HepG2 (cell line): ENCODE measurements at regions not wholly inside any gene's neighbourhood (a gene's known extent, or its start where the extent isn't known, plus 50 kb on each side); places are given as distances from the start of the nearest gene placed in this dataset.

ENCODE experiments used
- ATAC-seq: fragments of 200-7000 bp; cut with Tn5 transposase; 3 replicates; pipeline ENCODE4 v1.9.1; 2020; ENCODE audit warnings: mild to moderate bottlenecking, moderate library complexity
- BruUV-seq: library from RNA; stranded (reverse); fragments of 400-500 nt; replicated peaks from 2 replicates; lab custom pipeline; 2021; lab: Mats Ljungman, UMichigan
- CTCF ChIA-PET: fragments of 300-600 bp; formaldehyde crosslinking; extraction: SDS; loops from one replicate; lab custom pipeline; 2021; ENCODE audit warnings: low total read pairs, inconsistent platforms, low intra/inter-chr PET ratio; lab: Yijun Ruan, JAX
- POLR2A ChIA-PET: fragments of 350-600 bp; sonication (Branson Sonifier 250); formaldehyde crosslinking; loops from one replicate; lab custom pipeline; 2020; ENCODE audit warnings: antibody characterized with exemption, inconsistent platforms; lab: Yijun Ruan, JAX
- DNase-seq: peaks from one replicate; pipeline ENCODE4 v3.0.0-alpha.2; 2015; ENCODE audit warnings: low spot score
- FAIRE-seq: peaks from 3 replicates; lab custom pipeline; 2011; peaks lifted over from hg19 to GRCh38; lab: Jason Lieb, UNC
- H2AFZ ChIP-seq: one replicate; pipeline ENCODE4 v1.6.1; 2011; ENCODE audit warnings: low read length, inconsistent platforms
- H3K27ac ChIP-seq: fragments of 300-600 bp; 3 replicates; pipeline ENCODE4 v1.8.0; 2011; ENCODE audit warnings: mixed run types, mild to moderate bottlenecking, mixed read lengths, low read length, inconsistent platforms; ENCODE audit not compliant: insufficient read depth; ENCODE audit errors: extremely low read length
- H3K27me3 ChIP-seq, 2 experiments: fragments of 200-600 bp in 1 of 2; 2 replicates in 1 of 2; 3 replicates in 1 of 2; pipeline versions ENCODE4 v1.6.0 to v1.8.0; 2011; ENCODE audit warnings: low read length in 2 of 2, mild to moderate bottlenecking in 2 of 2, moderate library complexity in 2 of 2, inconsistent platforms in 1 of 2; ENCODE audit not compliant: insufficient read depth in 2 of 2, control insufficient read depth in 1 of 2
- H3K36me3 ChIP-seq, 2 experiments: fragments of 200-600 bp in 1 of 2; replicated peaks in 1 of 2; 2 replicates in 1 of 2; 3 replicates in 1 of 2; pipeline versions ENCODE4 v1.5.1 to v1.8.0; 2011; ENCODE audit warnings: low read length in 2 of 2, inconsistent platforms in 1 of 2; ENCODE audit not compliant: insufficient read depth in 2 of 2, control insufficient read depth in 1 of 2
- H3K4me1 ChIP-seq: 2 replicates; pipeline ENCODE4 v1.5.1; 2012; ENCODE audit warnings: low read length, inconsistent platforms; ENCODE audit not compliant: insufficient read depth
- H3K4me2 ChIP-seq: 2 replicates; pipeline ENCODE4 v1.6.0; 2011; ENCODE audit warnings: low read depth, low read length, inconsistent platforms
- H3K4me3 ChIP-seq, 3 experiments: fragments of 200-600 bp in 1 of 3; sonication (generic), shearing (Covaris generic) in 1 of 3; replicated peaks in 1 of 3; 2 replicates each; pipeline ENCODE4 v1.5.1; 2011 to 2016; ENCODE audit warnings: low read length in 3 of 3, inconsistent platforms in 2 of 3, low read depth in 2 of 3, mild to moderate bottlenecking in 2 of 3, control low read depth in 1 of 3, mixed read lengths in 1 of 3; ENCODE audit not compliant: insufficient read depth in 1 of 3
- H3K79me2 ChIP-seq: one replicate; pipeline ENCODE4 v1.6.1; 2011; ENCODE audit warnings: low read length, inconsistent platforms; ENCODE audit not compliant: insufficient read depth
- H3K9ac ChIP-seq: 2 replicates; pipeline ENCODE4 v1.6.0; 2011; ENCODE audit warnings: mild to moderate bottlenecking, low read depth, low read length, inconsistent platforms; ENCODE audit not compliant: insufficient read depth
- H3K9me3 ChIP-seq: 2 replicates; pipeline ENCODE4 v1.5.1; 2012; ENCODE audit warnings: mild to moderate bottlenecking, low read length
- H4K20me1 ChIP-seq: 2 replicates; pipeline ENCODE4 v1.6.0; 2011; ENCODE audit warnings: inconsistent platforms, mild to moderate bottlenecking, low read length, moderate library complexity; ENCODE audit not compliant: insufficient read depth
- ATAD3A ChIP-seq: sonication (generic); formaldehyde crosslinking; IDR thresholded peaks from 2 replicates; pipeline ENCODE4 v1.4.0; 2020; ENCODE audit warnings: missing genetic modification reagents
- BATF2 ChIP-seq: sonication (generic); formaldehyde crosslinking; IDR thresholded peaks from 2 replicates; pipeline ENCODE4 v1.8.0; 2022; ENCODE audit warnings: mild to moderate bottlenecking, missing genetic modification reagents, moderate library complexity
- CENPX ChIP-seq: sonication (generic); formaldehyde crosslinking; IDR thresholded peaks from 2 replicates; pipeline ENCODE4 v1.9.0; 2021; ENCODE audit warnings: mild to moderate bottlenecking, missing genetic modification reagents, moderate library complexity
- PHF8 ChIP-seq: sonication (generic); formaldehyde crosslinking; IDR thresholded peaks from 2 replicates; pipeline ENCODE4 v1.5.0; 2020; ENCODE audit warnings: missing genetic modification reagents
- SAFB2 ChIP-seq: sonication (generic); formaldehyde crosslinking; IDR thresholded peaks from 2 replicates; pipeline ENCODE4 v1.5.1; 2020; ENCODE audit warnings: missing genetic modification reagents, low read depth, mild to moderate bottlenecking, borderline replicate concordance
- SATB2 ChIP-seq: sonication (generic); formaldehyde crosslinking; IDR thresholded peaks from 2 replicates; pipeline ENCODE4 v1.5.0; 2020; ENCODE audit warnings: missing genetic modification reagents
- SIN3B ChIP-seq: fragments of 150-350 bp; IDR thresholded peaks from 2 replicates; pipeline ENCODE4 v1.6.1; 2014; ENCODE audit warnings: low read length
- ZNF329 ChIP-seq: sonication (generic); formaldehyde crosslinking; IDR thresholded peaks from 2 replicates; pipeline ENCODE4 v1.9.0; 2021; ENCODE audit warnings: low read depth, mild to moderate bottlenecking, missing genetic modification reagents
- ZNF333 ChIP-seq: sonication (generic); formaldehyde crosslinking; IDR thresholded peaks from 2 replicates; pipeline ENCODE4 v1.4.0; 2020; ENCODE audit warnings: mild to moderate bottlenecking, missing genetic modification reagents, borderline replicate concordance
- ZNF382 ChIP-seq: sonication (generic); formaldehyde crosslinking; IDR thresholded peaks from 2 replicates; pipeline ENCODE4 v1.5.0; 2020; ENCODE audit warnings: missing genetic modification reagents, mild to moderate bottlenecking, borderline replicate concordance
- ZNF747 ChIP-seq: sonication (generic); formaldehyde crosslinking; IDR thresholded peaks from 2 replicates; pipeline ENCODE4 v1.8.1; 2023; ENCODE audit warnings: missing genetic modification reagents, mild to moderate bottlenecking, borderline replicate concordance
- ZZZ3 ChIP-seq: sonication (generic); formaldehyde crosslinking; IDR thresholded peaks from 2 replicates; pipeline ENCODE4 v1.4.0; 2020; ENCODE audit warnings: missing genetic modification reagents, mild to moderate bottlenecking, borderline replicate concordance
- WGBS: methylation state at CpG from one replicate; pipeline ENCODE4 v1.1.6; 2017; ENCODE audit warnings: low lambda C conversion rate; 5-methylcytosine and 5-hydroxymethylcytosine counted together
- in situ Hi-C: cut with HindIII; loops from 2 replicates; pipeline ENCODE4 v1.10.0; 2017; ENCODE audit warnings: low pct_unique_long_range_greater_than_20kb; ENCODE audit not compliant: extremely low pct_ligation_motif_present
- intact Hi-C: fragments of 100-400 bp; cut with micrococcal nuclease; formaldehyde crosslinking; loops from one replicate; pipeline ENCODE4 v1.10.0; 2022; ENCODE audit not compliant: unreplicated experiment
- TF ChIP-seq, protein P1 (sequence below), 2 experiments: sonication (generic) in 1 of 2; formaldehyde crosslinking in 1 of 2; IDR thresholded peaks; 2 replicates each; pipeline versions ENCODE4 v1.5.1 to v1.6.1; 2011 to 2020; ENCODE audit warnings: borderline replicate concordance in 1 of 2, low read depth in 1 of 2, low read length in 1 of 2, mild to moderate bottlenecking in 1 of 2, missing genetic modification reagents in 1 of 2, moderate library complexity in 1 of 2
- TF ChIP-seq, protein P2 (sequence below): sonication (generic); formaldehyde crosslinking; IDR thresholded peaks from 2 replicates; pipeline ENCODE4 v1.5.0; 2020; ENCODE audit warnings: missing genetic modification reagents

DNA sequence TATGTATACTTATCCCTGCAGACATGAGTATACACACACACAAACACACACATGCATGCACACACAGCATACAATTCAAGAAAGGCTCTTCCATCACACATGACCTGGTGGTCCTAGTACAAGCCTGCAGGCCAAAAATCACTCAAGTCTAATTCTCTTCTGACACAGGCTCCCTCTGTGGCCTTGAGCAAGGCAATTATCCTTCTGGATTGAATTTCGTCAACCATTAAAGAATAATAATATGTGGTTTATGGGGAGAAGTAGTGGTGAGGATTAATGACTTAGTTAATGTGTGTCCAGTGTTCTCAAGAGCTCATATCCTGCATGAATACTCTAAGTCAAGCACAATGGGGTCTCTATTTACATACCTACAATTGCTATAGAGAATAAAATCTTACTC is 161.8 kb upstream of the KIAA1217 start:
- Histone ChIP-seq H2AFZ (no peak overlapping the region), H4K20me1 (no peaks in the 10 kb centered on the region), H3K9me3 (no peaks in the 10 kb centered on the region), H3K4me1 (no peaks in the 10 kb centered on the region), H3K4me2 (no peak overlapping the region), H3K27ac (no peak overlapping the region), H3K4me3 (no peak overlapping the region), H3K9ac (no peak overlapping the region), H3K36me3 (no peaks in the 10 kb centered on the region), H3K79me2 (no peaks in the 10 kb centered on the region)
- ATAC-seq (no peak), FAIRE-seq (no peak), DNase-seq (no peak)
- intact Hi-C loops (no loop called here), in situ Hi-C loops (no loop called here)
- CTCF ChIA-PET, result no interaction called here
- POLR2A ChIA-PET, result no interaction called here
- BruUV-seq, result no TSS peak
- 0% methylated on average over 1 of the region's 1 CpG for WGBS
- no peak for TF ChIP-seq SAFB2
- TF ChIP-seq ATAD3A, result no peak
- TF ChIP-seq ZZZ3 (CRISPR knock-in tag), result no peak
- TF ChIP-seq BATF2 (CRISPR knock-in tag), result no peak
- TF ChIP-seq SATB2 (CRISPR knock-in tag), result no peak
- TF ChIP-seq, all 625 proteins: peak for 0
- no peaks in the 10 kb centered on the region for H3K27me3 ChIP-seq

GRCh38 chr10:24054421-24054820 is 154.5 kb upstream of the KIAA1217 start:
- no peaks in the 10 kb centered on the region for H3K79me2 ChIP-seq
- TF ChIP-seq, protein P1, sequence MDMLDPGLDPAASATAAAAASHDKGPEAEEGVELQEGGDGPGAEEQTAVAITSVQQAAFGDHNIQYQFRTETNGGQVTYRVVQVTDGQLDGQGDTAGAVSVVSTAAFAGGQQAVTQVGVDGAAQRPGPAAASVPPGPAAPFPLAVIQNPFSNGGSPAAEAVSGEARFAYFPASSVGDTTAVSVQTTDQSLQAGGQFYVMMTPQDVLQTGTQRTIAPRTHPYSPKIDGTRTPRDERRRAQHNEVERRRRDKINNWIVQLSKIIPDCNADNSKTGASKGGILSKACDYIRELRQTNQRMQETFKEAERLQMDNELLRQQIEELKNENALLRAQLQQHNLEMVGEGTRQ (IDR thresholded peaks at IDR 0.05; ENCODE audit: low read depth, low read length), result no peak
- TF ChIP-seq, protein P1 (CRISPR knock-in tag; IDR thresholded peaks at IDR 0.05; ENCODE audit: borderline replicate concordance), result no peak
- TF ChIP-seq ZNF382 (CRISPR knock-in tag), result no peak
- TF ChIP-seq, protein P2, sequence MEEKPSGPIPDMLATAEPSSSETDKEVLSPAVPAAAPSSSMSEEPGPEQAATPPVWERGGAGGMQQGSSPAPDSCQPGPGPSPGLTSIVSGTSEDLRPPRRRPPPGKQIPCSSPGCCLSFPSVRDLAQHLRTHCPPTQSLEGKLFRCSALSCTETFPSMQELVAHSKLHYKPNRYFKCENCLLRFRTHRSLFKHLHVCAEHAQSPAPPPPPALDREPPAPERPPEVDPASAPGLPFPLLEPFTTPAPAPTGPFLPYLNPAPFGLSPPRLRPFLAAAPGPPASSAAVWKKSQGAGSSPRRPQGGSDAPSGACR (CRISPR knock-in tag), result no peak
- no peak for TF ChIP-seq PHF8 (CRISPR knock-in tag)
- TF ChIP-seq ZNF747 (CRISPR knock-in tag), result no peak
- TF ChIP-seq ZNF329, result no peak
- no peak for TF ChIP-seq SIN3B
- no peak for TF ChIP-seq ZNF333 (CRISPR knock-in tag)
- no peak for TF ChIP-seq CENPX (CRISPR knock-in tag)
- in situ Hi-C loops (no loop called here), intact Hi-C loops (no loop called here)
- H3K36me3 ChIP-seq, result no peaks in the 10 kb centered on the region
- no peaks in the 10 kb centered on the region for H3K9me3 ChIP-seq
- no peak overlapping the region for H3K4me2 ChIP-seq
- no peaks in the 10 kb centered on the region for H3K4me1 ChIP-seq
- no peak overlapping the region for H2AFZ ChIP-seq
- DNase-seq (no peak), ATAC-seq (no peak), FAIRE-seq (no peak)
- ChIA-PET POLR2A (no interaction called here), CTCF (no interaction called here)
- 0% methylated on average over 2 of the region's 2 CpGs for WGBS
- BruUV-seq, result no TSS peak
- no peak overlapping the region for H3K9ac ChIP-seq
- H3K4me3 ChIP-seq, result no peak overlapping the region
- no peak overlapping the region for H3K27ac ChIP-seq
- H4K20me1 ChIP-seq, result no peaks in the 10 kb centered on the region
- H3K27me3 ChIP-seq, result no peaks in the 10 kb centered on the region
